IMR-90 (cell line): ENCODE measurements at regions not wholly inside any gene's neighbourhood (a gene's known extent, or its start where the extent isn't known, plus 50 kb on each side); places are given as distances from the start of the nearest gene placed in this dataset.
"Not testable (repeated sequence)": the region's sequence is repeated elsewhere in the genome, so short reads cannot be mapped to it uniquely, and the experiment has no call there.

Source experiments
- ATAC-seq: fragments of 200-7000 bp; cut with Tn5 transposase; 2 replicates; pipeline ENCODE4 v1.9.1; 2020; ENCODE audit warnings: low read depth, mild to moderate bottlenecking, moderate library complexity
- BruUV-seq: library from RNA; stranded (reverse); fragments of 400-500 nt; replicated peaks from 2 replicates; lab custom pipeline; 2021; lab: Mats Ljungman, UMichigan
- CTCF ChIA-PET: fragments of 300-600 bp; formaldehyde crosslinking; extraction: SDS; loops from one replicate; lab custom pipeline; 2021; ENCODE audit warnings: antibody characterized with exemption; lab: Yijun Ruan, JAX
- POLR2A ChIA-PET: fragments of 300-600 bp; sonication (Branson Sonifier 250); formaldehyde crosslinking; loops from one replicate; lab custom pipeline; 2022; ENCODE audit warnings: antibody characterized with exemption; ENCODE audit not compliant: unreplicated experiment; lab: Charles Lee
- DNase-seq: peaks from one replicate; pipeline ENCODE4 v3.0.0; 2013
- H2AFZ ChIP-seq: replicated peaks from 2 replicates; pipeline ENCODE3; 2013; ENCODE audit warnings: low read length, mild to moderate bottlenecking; ENCODE audit not compliant: poor library complexity
- H2AK5ac ChIP-seq: 2 replicates; pipeline ENCODE4 v1.6.1; 2013; ENCODE audit warnings: low read depth, low read length, inconsistent platforms
- H2AK9ac ChIP-seq: replicated peaks from 2 replicates; pipeline ENCODE3; 2013; ENCODE audit warnings: mild to moderate bottlenecking, low read depth, low read length, moderate library complexity; ENCODE audit not compliant: poor library complexity
- H2BK120ac ChIP-seq: 2 replicates; pipeline ENCODE4 v1.6.1; 2013; ENCODE audit warnings: low read depth, low read length, inconsistent platforms
- H2BK15ac ChIP-seq: 3 replicates; pipeline ENCODE4 v1.6.1; 2013; ENCODE audit warnings: low read depth, low read length, inconsistent platforms
- H2BK20ac ChIP-seq: 2 replicates; pipeline ENCODE4 v1.6.1; 2013; ENCODE audit warnings: low read depth, mild to moderate bottlenecking, inconsistent platforms, low read length, moderate library complexity
- H2BK5ac ChIP-seq: 2 replicates; pipeline ENCODE4 v1.6.1; 2013; ENCODE audit warnings: mild to moderate bottlenecking, low read depth, low read length, inconsistent platforms; ENCODE audit not compliant: poor library complexity, severe bottlenecking
- H3K14ac ChIP-seq: replicated peaks from 2 replicates; pipeline ENCODE4 v1.6.1; 2013; ENCODE audit warnings: low read depth, low read length, inconsistent platforms
- H3K18ac ChIP-seq: 2 replicates; pipeline ENCODE4 v1.6.1; 2013; ENCODE audit warnings: low read depth, low read length, control low read depth
- H3K23ac ChIP-seq: 2 replicates; pipeline ENCODE4 v1.6.1; 2013; ENCODE audit warnings: low read depth, low read length, inconsistent platforms
- H3K27ac ChIP-seq: 2 replicates; pipeline ENCODE4 v1.5.1; 2013; ENCODE audit warnings: mild to moderate bottlenecking, control low read depth, low read length; ENCODE audit not compliant: insufficient read depth
- H3K27me3 ChIP-seq: 2 replicates; pipeline ENCODE4 v1.6.1; 2013; ENCODE audit warnings: low read length; ENCODE audit not compliant: control insufficient read depth, insufficient read depth
- H3K36me3 ChIP-seq: 2 replicates; pipeline ENCODE4 v1.6.1; 2013; ENCODE audit warnings: low read length, mixed read lengths; ENCODE audit not compliant: control insufficient read depth, insufficient read depth
- H3K4ac ChIP-seq: 2 replicates; pipeline ENCODE4 v1.6.1; 2013; ENCODE audit warnings: low read depth, low read length, inconsistent platforms
- H3K4me1 ChIP-seq: 2 replicates; pipeline ENCODE4 v1.6.1; 2013; ENCODE audit warnings: low read length, mixed read lengths; ENCODE audit not compliant: control insufficient read depth, insufficient read depth
- H3K4me2 ChIP-seq: 2 replicates; pipeline ENCODE4 v1.6.1; 2013; ENCODE audit warnings: low read depth, mild to moderate bottlenecking, control low read depth, low read length, moderate library complexity
- H3K4me3 ChIP-seq: 2 replicates; pipeline ENCODE4 v1.5.1; 2013; ENCODE audit warnings: low read depth, mild to moderate bottlenecking, control low read depth, low read length, moderate library complexity; ENCODE audit not compliant: insufficient read depth
- H3K56ac ChIP-seq: 2 replicates; pipeline ENCODE4 v1.6.1; 2013; ENCODE audit warnings: low read length, inconsistent platforms; ENCODE audit not compliant: insufficient read depth; ENCODE audit errors: extremely low read depth
- H3K79me1 ChIP-seq, 2 experiments: 2 replicates each; pipeline ENCODE4 v1.6.1; 2013; ENCODE audit warnings: low read length in 2 of 2, inconsistent platforms in 1 of 2, low read depth in 1 of 2
- H3K9ac ChIP-seq: 2 replicates; pipeline ENCODE4 v1.6.1; 2013; ENCODE audit warnings: low read depth, low read length, control low read depth
- H3K9me1 ChIP-seq: 2 replicates; pipeline ENCODE4 v1.6.1; 2013; ENCODE audit warnings: low read length, inconsistent platforms; ENCODE audit not compliant: insufficient read depth
- H3K9me3 ChIP-seq: 2 replicates; pipeline ENCODE4 v1.6.1; 2013; ENCODE audit warnings: low read length; ENCODE audit not compliant: control insufficient read depth, insufficient read depth
- H4K20me1 ChIP-seq: 2 replicates; pipeline ENCODE4 v1.6.1; 2013; ENCODE audit warnings: low read length, inconsistent platforms; ENCODE audit not compliant: insufficient read depth
- H4K5ac ChIP-seq: 2 replicates; pipeline ENCODE4 v1.6.1; 2013; ENCODE audit warnings: mild to moderate bottlenecking, low read depth, low read length, control low read depth
- H4K8ac ChIP-seq, 2 experiments: 2 replicates each; pipeline ENCODE4 v1.6.1; 2013; ENCODE audit warnings: low read depth in 2 of 2, low read length in 2 of 2, control low read depth in 1 of 2, inconsistent platforms in 1 of 2
- H4K91ac ChIP-seq: 2 replicates; pipeline ENCODE4 v1.6.1; 2013; ENCODE audit warnings: low read depth, low read length, inconsistent platforms; ENCODE audit not compliant: insufficient read depth
- BHLHE40 ChIP-seq: fragments of 150-350 bp; IDR thresholded peaks from 2 replicates; pipeline ENCODE4 v1.6.1; 2016; ENCODE audit warnings: mild to moderate bottlenecking, low read depth, low read length
- FOS ChIP-seq: fragments of 150-350 bp; IDR thresholded peaks from 2 replicates; pipeline ENCODE4 v1.6.1; 2016; ENCODE audit warnings: low read depth, low read length
- MAFK ChIP-seq: IDR thresholded peaks from 2 replicates; pipeline ENCODE4 v1.6.1; 2012; ENCODE audit warnings: low read depth, low read length, improper control_type of control experiment
- MAZ ChIP-seq: IDR thresholded peaks from 2 replicates; pipeline ENCODE4 v1.6.1; 2012; ENCODE audit warnings: low read depth, mild to moderate bottlenecking, low read length, improper control_type of control experiment, moderate library complexity, borderline replicate concordance
- MXI1 ChIP-seq: IDR thresholded peaks from 2 replicates; pipeline ENCODE4 v1.6.1; 2012; ENCODE audit warnings: low read depth, mild to moderate bottlenecking, low read length, moderate library complexity, borderline replicate concordance
- POLR2A ChIP-seq: IDR thresholded peaks from 2 replicates; pipeline ENCODE4 v1.6.1; 2012; ENCODE audit warnings: mild to moderate bottlenecking, low read depth, low read length
- RAD21 ChIP-seq: IDR thresholded peaks from 2 replicates; pipeline ENCODE4 v1.6.1; 2012; ENCODE audit warnings: low read length, improper control_type of control experiment
- SMC3 ChIP-seq: fragments of 150-350 bp; IDR thresholded peaks from 2 replicates; pipeline ENCODE4 v1.6.1; 2016; ENCODE audit warnings: low read depth, mild to moderate bottlenecking, antibody characterized with exemption, low read length, moderate library complexity
- WGBS, 2 experiments: methylation state at CpG; one replicate each; pipeline versions ENCODE4 v1.1.5 to v1.1.7; 2013; ENCODE audit warnings: missing lambda C conversion rate in 2 of 2; ENCODE audit not compliant: insufficient read length in 1 of 2; ENCODE audit errors: extremely low coverage in 2 of 2; 5-methylcytosine and 5-hydroxymethylcytosine counted together
- dilution Hi-C: fragments of 300-500 bp; cut with HindIII; formaldehyde crosslinking; loops from one replicate; pipeline ENCODE4 v1.14.3; 2018; ENCODE audit warnings: low sequenced_read_pairs; ENCODE audit not compliant: unreplicated experiment
- in situ Hi-C: fragments of 300-500 bp; cut with MboI; formaldehyde crosslinking; loops from 3 replicates; pipeline ENCODE4 v1.14.3; 2019; ENCODE audit warnings: low sequenced_read_pairs, inconsistent platforms, mixed read lengths
- intact Hi-C: fragments of 100-400 bp; cut with micrococcal nuclease; formaldehyde crosslinking; loops from 2 replicates; pipeline ENCODE4 v1.10.0; 2022
- TF ChIP-seq, protein P1 (sequence below): fragments of 150-350 bp; IDR thresholded peaks from 2 replicates; pipeline ENCODE4 v1.6.1; 2017; ENCODE audit warnings: mild to moderate bottlenecking, antibody characterized with exemption, low read length, low read depth

DNA sequence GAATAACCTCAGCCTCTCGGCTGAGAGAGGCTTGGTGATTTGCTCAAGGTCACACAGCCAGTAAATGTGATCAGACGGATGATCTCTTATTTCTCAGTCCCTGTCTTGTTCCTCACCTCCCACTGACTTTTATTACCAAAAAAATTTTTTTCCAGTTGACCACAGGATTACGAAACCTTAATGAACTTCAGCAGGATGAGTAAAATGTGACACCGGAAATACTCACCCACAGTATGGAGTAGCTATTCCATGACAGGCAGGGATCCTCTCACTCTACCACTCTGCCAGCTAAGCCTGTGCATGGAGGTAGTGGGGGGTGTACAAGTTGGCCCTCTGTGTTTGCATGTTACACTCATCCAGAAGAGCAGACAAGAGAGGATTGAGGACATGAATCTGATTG, 916.4 kb downstream of the UQCRFS1 start:
- ChIA-PET CTCF (no interaction called here), POLR2A (no interaction called here)
- no peaks in the 10 kb centered on the region for H3K36me3 ChIP-seq
- H2BK5ac ChIP-seq = no peak overlapping the region
- no peak overlapping the region for H2AFZ ChIP-seq
- H4K8ac ChIP-seq = no peak overlapping the region
- no peak overlapping the region for H2AK5ac ChIP-seq
- in situ Hi-C loops = no loop called here
- H3K4me2 ChIP-seq = no peak overlapping the region
- no peak overlapping the region for H3K27ac ChIP-seq
- H2BK15ac ChIP-seq = no peak overlapping the region
- intact Hi-C loops = no loop called here
- dilution Hi-C loops = no loop called here
- H2BK20ac ChIP-seq = no peak overlapping the region
- H4K5ac ChIP-seq = no peak overlapping the region
- no TSS peak for BruUV-seq
- H2BK120ac ChIP-seq = no peak overlapping the region
- H4K20me1 ChIP-seq = no peaks in the 10 kb centered on the region
- no peak overlapping the region for H4K91ac ChIP-seq
- H3K9me3 ChIP-seq = peaks cover 47% of the 10 kb centered on the region
- H3K79me1 ChIP-seq = no peaks in the 10 kb centered on the region
- no peak overlapping the region for H2AK9ac ChIP-seq
- H3K4me3 ChIP-seq = no peak overlapping the region
- no peak overlapping the region for H3K56ac ChIP-seq
- no peak for DNase-seq
- H3K14ac ChIP-seq = no peak overlapping the region
- ATAC-seq = no peak
- H3K18ac ChIP-seq = no peak overlapping the region
- 57% methylated on average over 1 of the region's 4 CpGs; no CpG with 5 or more reads in 1 of the 2 experiments for WGBS, 2 experiments
- no peak overlapping the region for H3K4ac ChIP-seq
- no peaks in the 10 kb centered on the region for H3K27me3 ChIP-seq
- no peak overlapping the region for H3K9ac ChIP-seq
- H3K4me1 ChIP-seq = no peaks in the 10 kb centered on the region
- H3K23ac ChIP-seq = no peak overlapping the region
- H3K9me1 ChIP-seq = no peaks in the 10 kb centered on the region
- TF ChIP-seq MAZ (no peak), BHLHE40 (no peak), FOS (no peak), SMC3 (no peak), POLR2A (no peak), RAD21 (no peak), MXI1 (no peak), MAFK (no peak)
- TF ChIP-seq, protein P1, sequence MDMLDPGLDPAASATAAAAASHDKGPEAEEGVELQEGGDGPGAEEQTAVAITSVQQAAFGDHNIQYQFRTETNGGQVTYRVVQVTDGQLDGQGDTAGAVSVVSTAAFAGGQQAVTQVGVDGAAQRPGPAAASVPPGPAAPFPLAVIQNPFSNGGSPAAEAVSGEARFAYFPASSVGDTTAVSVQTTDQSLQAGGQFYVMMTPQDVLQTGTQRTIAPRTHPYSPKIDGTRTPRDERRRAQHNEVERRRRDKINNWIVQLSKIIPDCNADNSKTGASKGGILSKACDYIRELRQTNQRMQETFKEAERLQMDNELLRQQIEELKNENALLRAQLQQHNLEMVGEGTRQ = no peak

DNA sequence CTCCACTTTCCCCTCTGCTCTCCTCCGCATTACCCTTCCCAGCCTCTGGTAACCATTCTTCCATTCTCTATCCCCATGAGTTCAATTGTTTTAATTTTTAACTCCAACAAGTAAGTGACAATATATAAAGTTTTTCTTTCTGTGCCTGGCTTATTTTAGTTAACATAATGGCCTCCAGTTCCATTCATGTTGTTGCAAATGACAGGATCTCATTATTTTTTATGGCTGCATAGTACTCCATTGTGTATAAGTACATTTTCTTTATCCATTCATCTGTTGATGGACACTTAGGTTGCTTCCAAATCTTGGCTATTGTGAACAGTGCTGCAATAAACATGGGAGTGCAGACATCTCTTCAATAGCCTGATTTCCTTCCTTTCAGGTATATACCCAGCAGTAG, 918.0 kb downstream of the UQCRFS1 start:
- H3K9ac ChIP-seq, H4K5ac ChIP-seq, H2BK120ac ChIP-seq, H3K79me1 ChIP-seq, H4K8ac ChIP-seq, CTCF ChIA-PET, DNase-seq, H2BK15ac ChIP-seq, H2AK9ac ChIP-seq, in situ Hi-C loops, H3K18ac ChIP-seq, H4K20me1 ChIP-seq, H3K4me3 ChIP-seq, H3K23ac ChIP-seq, dilution Hi-C loops, H2BK20ac ChIP-seq, H4K91ac ChIP-seq, H3K4me1 ChIP-seq, H3K56ac ChIP-seq, intact Hi-C loops, H3K4ac ChIP-seq, H2AFZ ChIP-seq, POLR2A ChIA-PET, H2AK5ac ChIP-seq, ATAC-seq, H3K14ac ChIP-seq, H2BK5ac ChIP-seq, H3K9me1 ChIP-seq, H3K27me3 ChIP-seq, H3K36me3 ChIP-seq, H3K27ac ChIP-seq, BruUV-seq, H3K4me2 ChIP-seq: not testable (repeated sequence)
- peaks cover 43% of the 10 kb centered on the region for H3K9me3 ChIP-seq
- WGBS, 2 experiments = no CpG with 5 or more reads among the region's 1 CpG
